ENCODE measurements at regions not wholly inside any gene's neighbourhood (a gene's known extent, or its start where the extent isn't known, plus 50 kb on each side); places are given as distances from the start of the nearest gene placed in this dataset.

DNA sequence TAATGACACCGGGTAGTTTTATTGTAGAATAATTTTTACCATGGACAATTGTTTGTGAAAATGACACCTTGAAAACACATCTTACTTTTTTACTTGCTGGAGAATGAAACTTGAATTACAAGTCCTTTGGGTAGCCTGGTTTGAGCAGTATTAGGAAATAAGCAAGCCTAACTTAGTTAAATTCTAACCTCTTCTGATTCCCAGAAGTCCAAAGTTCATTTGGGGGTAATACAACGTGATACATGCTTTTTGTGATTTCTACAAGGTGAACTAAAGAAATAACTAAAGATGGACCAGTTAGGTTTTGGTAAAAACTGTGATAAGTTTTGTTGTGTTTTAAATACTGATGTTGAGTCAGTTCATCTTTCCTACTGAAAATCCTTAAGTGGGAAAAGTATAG, 135.4 kb upstream of the DMRT1 start:
- H3K4me1 ChIP-seq (ENCODE audit: insufficient read depth, low read length) = peaks cover 19% of the 10 kb centered on the region
- no peak overlapping the region for H3K4me3 ChIP-seq (ENCODE audit: low read length)
- no peaks in the 10 kb centered on the region for H3K9me3 ChIP-seq (ENCODE audit: low read depth, low read length)
- peaks cover 13% of the 10 kb centered on the region for H3K27me3 ChIP-seq (ENCODE audit: insufficient read depth, low read length)

DNA sequence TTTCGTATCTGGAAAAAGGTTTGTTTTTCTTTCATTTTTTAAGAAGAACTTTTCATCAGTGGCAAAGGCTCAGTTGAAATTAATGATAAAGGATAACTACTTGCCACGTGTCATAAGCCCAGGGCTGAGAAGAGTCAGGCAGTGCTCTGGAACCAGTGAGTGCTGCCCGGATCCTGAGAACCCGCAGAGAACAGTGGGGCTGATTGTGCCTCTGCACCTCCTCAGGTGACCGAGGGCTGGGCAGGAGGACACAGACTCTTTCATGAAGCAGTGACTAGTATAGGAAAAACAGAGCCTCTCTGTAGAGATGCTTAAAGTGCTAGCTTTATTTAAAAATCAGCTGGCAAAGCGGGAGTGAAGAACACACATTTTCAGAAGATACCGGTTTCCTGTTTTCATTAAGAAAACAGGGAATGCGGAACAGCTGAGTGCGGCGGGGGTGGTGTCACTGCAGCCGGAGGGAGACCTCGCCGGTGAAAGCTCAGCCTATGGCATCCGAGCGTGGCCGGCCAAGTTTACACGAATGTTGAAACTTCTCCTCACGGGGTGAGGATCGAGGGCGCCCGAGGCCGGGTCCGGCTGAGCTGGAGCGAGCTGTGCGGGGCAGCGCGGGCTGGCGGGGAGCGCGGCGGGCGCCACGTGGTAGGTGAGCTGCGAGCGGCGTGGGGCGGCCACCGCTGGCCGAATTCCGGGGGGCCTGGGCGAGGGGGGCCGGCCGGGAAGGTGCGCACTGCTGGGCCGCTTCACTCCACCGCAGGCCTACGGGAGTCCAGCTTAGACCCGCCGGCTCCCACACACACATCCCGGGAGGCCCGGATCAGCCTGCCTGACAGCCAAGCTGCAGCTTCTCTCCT, 134.7 kb upstream of the DMRT1 start:
- H3K4me1 ChIP-seq (ENCODE audit: insufficient read depth, low read length) = peaks cover 19% of the 10 kb centered on the region
- H3K9me3 ChIP-seq (ENCODE audit: low read depth, low read length) = no peaks in the 10 kb centered on the region
- peaks cover 13% of the 10 kb centered on the region for H3K27me3 ChIP-seq (ENCODE audit: insufficient read depth, low read length)
- peak overlapping the region; percentile 25 for H3K4me3 ChIP-seq (ENCODE audit: low read length)

DNA sequence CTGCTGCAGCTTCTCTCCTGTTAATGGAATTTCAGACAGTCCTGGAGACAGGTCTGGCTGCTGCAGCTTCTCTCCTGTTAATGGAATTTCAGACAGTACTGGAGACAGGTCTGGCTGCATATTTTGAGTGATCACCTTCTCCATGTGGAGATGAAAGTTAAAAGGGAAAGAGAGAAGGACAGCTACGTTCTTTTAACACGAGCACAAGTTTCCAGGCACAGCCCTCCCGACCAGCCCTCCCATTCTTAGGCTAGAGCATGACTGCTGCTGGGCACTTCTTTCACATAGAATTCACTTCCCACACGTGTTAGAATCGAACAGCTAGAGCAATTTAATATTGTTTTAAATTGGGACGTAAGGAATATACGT, 133.3 kb upstream of the DMRT1 start:
- peaks cover 19% of the 10 kb centered on the region for H3K4me1 ChIP-seq (ENCODE audit: insufficient read depth, low read length)
- no peaks in the 10 kb centered on the region for H3K9me3 ChIP-seq (ENCODE audit: low read depth, low read length)
- peaks cover 13% of the 10 kb centered on the region for H3K27me3 ChIP-seq (ENCODE audit: insufficient read depth, low read length)
- no peak overlapping the region for H3K4me3 ChIP-seq (ENCODE audit: low read length)

DNA sequence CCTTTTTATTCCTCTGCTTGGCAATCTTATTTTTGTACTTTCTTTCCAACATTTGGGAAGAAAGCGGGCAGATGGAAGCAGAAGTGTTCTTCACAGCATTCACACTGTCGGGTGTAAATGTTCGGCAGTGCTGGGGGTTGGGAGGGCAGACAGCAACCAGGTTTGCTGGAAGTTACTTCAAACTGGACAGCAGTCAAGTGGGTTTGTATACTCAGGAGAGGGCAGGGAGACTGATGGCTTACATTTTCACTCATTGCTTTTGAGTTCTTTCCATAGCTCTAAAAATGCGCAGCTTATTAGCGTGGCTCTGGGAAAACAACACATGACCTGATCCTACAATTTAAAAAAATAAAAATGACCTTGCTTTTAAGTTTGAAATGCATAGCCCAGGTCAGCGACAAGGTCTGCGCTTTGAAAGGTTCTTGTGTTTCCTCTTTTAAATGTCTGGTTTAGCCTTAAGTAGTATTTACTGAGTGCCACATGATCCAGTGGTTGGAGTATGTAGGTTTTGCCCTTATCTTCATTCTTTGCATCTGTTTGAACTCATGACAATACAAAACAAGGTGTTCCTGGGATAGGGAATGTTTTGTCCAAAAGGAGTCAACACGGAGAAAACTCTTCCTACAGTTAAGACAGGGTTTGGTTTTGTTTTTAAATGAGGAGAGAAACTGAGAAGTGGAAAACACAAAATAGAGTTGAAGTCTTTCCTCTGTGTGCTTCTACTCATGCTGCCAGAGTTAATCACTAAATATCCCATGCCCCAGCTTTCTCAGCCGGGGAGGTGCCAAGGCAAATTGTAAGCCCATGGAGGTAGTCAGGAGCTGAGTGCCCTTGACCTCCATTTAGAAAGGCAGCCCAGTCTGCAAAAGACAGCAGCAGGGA, 132.7 kb upstream of the DMRT1 start:
- peaks cover 19% of the 10 kb centered on the region for H3K4me1 ChIP-seq (ENCODE audit: insufficient read depth, low read length)
- H3K4me3 ChIP-seq (ENCODE audit: low read length) = no peak overlapping the region
- H3K9me3 ChIP-seq (ENCODE audit: low read depth, low read length) = no peaks in the 10 kb centered on the region
- H3K27me3 ChIP-seq (ENCODE audit: insufficient read depth, low read length) = peaks cover 13% of the 10 kb centered on the region

DNA sequence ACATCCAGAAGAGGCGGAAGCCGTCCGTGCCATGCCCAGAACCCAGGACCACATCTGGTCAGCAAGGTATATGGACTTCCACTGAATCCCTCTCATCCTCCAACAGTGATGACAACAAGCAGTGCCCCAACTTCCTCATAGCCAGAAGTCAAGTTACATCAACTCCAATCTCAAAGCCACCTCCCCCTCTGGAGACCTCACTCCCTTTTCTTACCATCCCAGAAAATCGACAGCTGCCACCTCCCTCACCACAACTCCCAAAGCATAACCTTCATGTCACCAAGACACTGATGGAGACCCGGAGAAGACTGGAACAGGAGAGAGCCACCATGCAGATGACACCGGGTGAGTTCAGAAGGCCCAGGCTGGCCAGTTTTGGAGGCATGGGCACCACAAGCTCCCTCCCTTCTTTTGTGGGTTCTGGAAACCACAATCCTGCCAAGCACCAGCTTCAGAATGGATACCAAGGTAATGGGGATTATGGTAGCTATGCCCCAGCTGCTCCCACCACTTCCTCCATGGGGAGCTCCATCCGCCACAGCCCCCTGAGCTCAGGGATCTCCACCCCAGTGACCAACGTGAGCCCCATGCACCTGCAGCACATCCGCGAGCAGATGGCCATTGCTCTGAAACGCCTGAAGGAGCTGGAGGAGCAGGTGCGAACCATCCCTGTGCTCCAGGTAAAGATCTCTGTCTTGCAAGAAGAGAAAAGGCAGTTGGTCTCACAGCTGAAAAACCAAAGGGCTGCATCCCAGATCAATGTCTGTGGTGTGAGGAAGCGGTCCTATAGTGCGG, 130.3 kb upstream of the DMRT1 start:
- H3K27me3 ChIP-seq (ENCODE audit: insufficient read depth, low read length) = peaks cover 12% of the 10 kb centered on the region
- no peak overlapping the region for H3K4me3 ChIP-seq (ENCODE audit: low read length)
- no peaks in the 10 kb centered on the region for H3K9me3 ChIP-seq (ENCODE audit: low read depth, low read length)
- peaks cover 19% of the 10 kb centered on the region for H3K4me1 ChIP-seq (ENCODE audit: insufficient read depth, low read length)

DNA sequence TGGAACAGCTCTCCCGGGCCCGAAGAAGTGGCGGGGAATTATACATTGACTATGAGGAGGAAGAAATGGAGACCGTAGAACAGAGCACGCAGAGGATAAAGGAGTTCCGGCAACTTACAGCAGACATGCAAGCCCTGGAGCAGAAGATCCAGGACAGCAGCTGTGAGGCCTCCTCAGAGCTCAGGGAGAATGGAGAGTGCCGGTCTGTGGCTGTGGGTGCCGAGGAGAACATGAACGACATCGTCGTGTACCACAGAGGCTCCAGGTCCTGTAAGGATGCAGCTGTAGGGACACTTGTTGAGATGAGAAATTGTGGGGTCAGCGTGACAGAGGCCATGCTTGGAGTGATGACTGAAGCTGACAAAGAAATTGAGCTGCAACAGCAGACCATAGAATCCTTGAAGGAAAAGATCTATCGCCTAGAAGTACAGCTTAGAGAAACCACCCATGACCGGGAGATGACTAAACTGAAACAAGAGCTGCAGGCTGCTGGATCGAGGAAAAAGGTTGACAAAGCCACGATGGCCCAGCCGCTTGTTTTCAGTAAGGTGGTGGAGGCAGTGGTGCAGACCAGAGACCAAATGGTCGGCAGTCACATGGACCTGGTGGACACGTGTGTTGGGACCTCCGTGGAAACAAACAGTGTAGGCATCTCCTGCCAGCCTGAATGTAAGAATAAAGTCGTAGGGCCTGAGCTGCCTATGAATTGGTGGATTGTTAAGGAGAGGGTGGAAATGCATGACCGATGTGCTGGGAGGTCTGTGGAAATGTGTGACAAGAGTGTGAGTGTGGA, 129.5 kb upstream of the DMRT1 start:
- Histone ChIP-seq H3K4me3 (ENCODE audit: low read length) (no peak overlapping the region), H3K27me3 (ENCODE audit: insufficient read depth, low read length) (peaks cover 10% of the 10 kb centered on the region), H3K9me3 (ENCODE audit: low read depth, low read length) (no peaks in the 10 kb centered on the region), H3K4me1 (ENCODE audit: insufficient read depth, low read length) (peaks cover 15% of the 10 kb centered on the region)

DNA sequence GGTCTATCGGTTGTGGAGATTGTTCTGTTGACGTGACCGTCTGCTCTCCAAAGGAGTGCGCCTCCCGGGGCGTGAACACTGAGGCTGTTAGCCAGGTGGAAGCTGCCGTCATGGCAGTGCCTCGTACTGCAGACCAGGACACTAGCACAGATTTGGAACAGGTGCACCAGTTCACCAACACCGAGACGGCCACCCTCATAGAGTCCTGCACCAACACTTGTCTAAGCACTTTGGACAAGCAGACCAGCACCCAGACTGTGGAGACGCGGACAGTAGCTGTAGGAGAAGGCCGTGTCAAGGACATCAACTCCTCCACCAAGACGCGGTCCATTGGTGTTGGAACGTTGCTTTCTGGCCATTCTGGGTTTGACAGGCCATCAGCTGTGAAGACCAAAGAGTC, 128.9 kb upstream of the DMRT1 start:
- H3K9me3 ChIP-seq (ENCODE audit: low read depth, low read length) = no peaks in the 10 kb centered on the region
- H3K4me1 ChIP-seq (ENCODE audit: insufficient read depth, low read length) = peaks cover 11% of the 10 kb centered on the region
- H3K4me3 ChIP-seq (ENCODE audit: low read length) = no peak overlapping the region

DNA sequence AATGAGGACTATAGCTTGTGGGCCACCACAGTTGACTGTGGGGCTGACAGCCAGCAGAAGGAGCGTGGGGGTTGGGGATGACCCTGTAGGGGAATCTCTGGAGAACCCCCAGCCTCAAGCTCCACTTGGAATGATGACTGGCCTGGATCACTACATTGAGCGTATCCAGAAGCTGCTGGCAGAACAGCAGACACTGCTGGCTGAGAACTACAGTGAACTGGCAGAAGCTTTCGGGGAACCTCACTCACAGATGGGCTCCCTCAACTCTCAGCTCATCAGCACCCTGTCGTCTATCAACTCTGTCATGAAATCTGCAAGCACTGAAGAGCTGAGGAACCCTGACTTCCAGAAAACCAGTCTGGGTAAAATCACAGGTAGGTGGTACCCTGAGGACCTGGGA, 128.4 kb upstream of the DMRT1 start:
- H3K9me3 ChIP-seq (ENCODE audit: low read depth, low read length) = no peaks in the 10 kb centered on the region
- no peak overlapping the region for H3K4me3 ChIP-seq (ENCODE audit: low read length)
- peaks cover 10% of the 10 kb centered on the region for H3K27me3 ChIP-seq (ENCODE audit: insufficient read depth, low read length)
- H3K4me1 ChIP-seq (ENCODE audit: insufficient read depth, low read length) = peaks cover 10% of the 10 kb centered on the region

More for the DNA sequence above, 128.9 kb upstream of the DMRT1 start:
- H3K27me3 ChIP-seq (ENCODE audit: insufficient read depth, low read length) = peaks cover 10% of the 10 kb centered on the region

DNA sequence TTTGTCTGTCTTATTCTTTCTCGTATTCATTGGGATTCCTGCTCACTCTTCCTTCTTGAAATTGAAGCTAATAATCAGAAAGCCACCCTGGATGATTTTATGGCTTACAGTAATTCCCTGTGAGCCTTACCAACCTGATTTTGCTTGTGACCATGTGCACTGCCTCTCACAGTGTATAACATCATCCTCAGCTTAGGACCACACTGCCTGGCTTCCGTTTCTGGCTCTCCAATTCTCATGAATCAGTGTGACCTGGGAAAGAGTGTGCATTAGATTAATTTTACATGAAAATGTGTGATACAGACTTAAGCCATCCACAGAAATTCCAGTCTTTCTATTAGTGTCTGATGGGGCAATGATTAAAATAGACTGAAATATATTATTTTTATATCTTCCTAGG, 126.8 kb upstream of the DMRT1 start:
- Histone ChIP-seq H3K27me3 (ENCODE audit: insufficient read depth, low read length) (no peaks in the 10 kb centered on the region), H3K9me3 (ENCODE audit: low read depth, low read length) (no peaks in the 10 kb centered on the region), H3K4me1 (ENCODE audit: insufficient read depth, low read length) (no peaks in the 10 kb centered on the region), H3K4me3 (ENCODE audit: low read length) (no peak overlapping the region)

DNA sequence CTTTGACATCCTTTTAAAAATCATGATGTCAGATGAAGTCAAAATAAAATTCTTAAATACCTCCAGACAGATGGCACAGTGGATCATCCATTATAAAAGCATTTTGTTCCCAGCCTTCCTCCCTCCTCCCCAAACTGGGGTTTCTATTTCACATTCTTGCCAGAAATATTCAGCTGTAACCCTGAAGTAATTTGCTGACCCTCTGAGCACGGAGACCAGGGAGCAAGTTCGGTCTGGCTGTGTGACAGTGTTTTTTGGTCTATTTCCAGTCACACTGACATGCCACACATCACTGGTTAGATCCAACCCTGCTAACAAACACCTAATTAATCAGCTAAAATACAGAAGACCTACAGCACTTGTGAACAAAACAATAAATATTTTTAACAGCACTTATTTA, 126.2 kb upstream of the DMRT1 start:
- H3K27me3 ChIP-seq (ENCODE audit: insufficient read depth, low read length) = no peaks in the 10 kb centered on the region
- no peaks in the 10 kb centered on the region for H3K4me1 ChIP-seq (ENCODE audit: insufficient read depth, low read length)
- H3K4me3 ChIP-seq (ENCODE audit: low read length) = no peak overlapping the region
- no peaks in the 10 kb centered on the region for H3K9me3 ChIP-seq (ENCODE audit: low read depth, low read length)

DNA sequence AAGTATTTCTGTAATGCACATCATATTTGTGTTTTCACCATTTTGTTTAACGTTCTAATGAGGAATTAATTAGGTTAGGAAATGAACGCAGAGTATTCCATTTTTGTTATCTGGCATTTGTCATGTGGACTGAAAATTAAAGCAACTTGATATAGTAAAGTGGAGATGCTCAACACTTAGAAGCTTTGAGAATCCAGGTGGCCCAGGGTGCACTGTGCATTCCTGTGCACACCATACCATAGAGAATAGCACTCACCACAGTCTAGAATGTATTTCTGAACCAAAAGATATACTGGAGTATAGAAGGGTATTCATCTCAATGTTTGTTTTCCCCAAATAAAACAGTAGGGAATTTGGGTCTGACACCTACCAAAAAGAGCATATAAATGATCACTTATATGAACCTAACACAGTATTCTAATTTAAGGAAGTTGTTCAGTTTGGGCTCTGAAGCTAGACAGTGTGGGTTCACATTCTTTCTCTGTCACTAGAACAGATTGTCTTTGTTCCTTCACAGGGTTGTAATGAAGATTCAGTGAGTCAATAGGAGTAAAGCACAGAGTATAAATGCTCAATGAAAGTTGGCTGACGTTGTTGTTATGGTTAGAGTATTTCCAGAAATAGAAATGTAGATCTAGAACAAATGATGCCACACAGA, 125.6 kb upstream of the DMRT1 start:
- no peak overlapping the region for H3K4me3 ChIP-seq (ENCODE audit: low read length)
- H3K4me1 ChIP-seq (ENCODE audit: insufficient read depth, low read length) = no peaks in the 10 kb centered on the region
- H3K9me3 ChIP-seq (ENCODE audit: low read depth, low read length) = no peaks in the 10 kb centered on the region
- H3K27me3 ChIP-seq (ENCODE audit: insufficient read depth, low read length) = no peaks in the 10 kb centered on the region

DNA sequence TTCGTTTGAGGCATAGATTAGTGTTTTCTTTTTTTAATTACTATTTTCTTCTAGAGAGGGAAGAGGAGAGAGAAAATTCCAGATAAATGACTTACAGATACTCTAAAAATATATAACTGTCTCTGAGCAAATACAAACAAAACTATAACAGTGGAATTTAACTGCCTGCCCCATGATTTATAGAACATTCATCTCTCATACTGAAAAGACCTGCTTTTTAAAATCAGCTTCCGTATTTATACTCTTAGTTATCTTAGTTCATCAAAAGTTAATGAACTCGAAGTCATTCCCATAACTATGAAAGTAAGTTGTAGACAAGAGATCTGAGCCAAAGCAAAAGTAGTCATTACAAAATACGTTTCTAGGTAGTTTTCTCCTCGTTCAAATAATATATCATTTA, 123.8 kb upstream of the DMRT1 start:
- Histone ChIP-seq H3K4me1 (ENCODE audit: insufficient read depth, low read length) (no peaks in the 10 kb centered on the region), H3K9me3 (ENCODE audit: low read depth, low read length) (no peaks in the 10 kb centered on the region), H3K27me3 (ENCODE audit: insufficient read depth, low read length) (no peaks in the 10 kb centered on the region), H3K4me3 (ENCODE audit: low read length) (no peak overlapping the region)

DNA sequence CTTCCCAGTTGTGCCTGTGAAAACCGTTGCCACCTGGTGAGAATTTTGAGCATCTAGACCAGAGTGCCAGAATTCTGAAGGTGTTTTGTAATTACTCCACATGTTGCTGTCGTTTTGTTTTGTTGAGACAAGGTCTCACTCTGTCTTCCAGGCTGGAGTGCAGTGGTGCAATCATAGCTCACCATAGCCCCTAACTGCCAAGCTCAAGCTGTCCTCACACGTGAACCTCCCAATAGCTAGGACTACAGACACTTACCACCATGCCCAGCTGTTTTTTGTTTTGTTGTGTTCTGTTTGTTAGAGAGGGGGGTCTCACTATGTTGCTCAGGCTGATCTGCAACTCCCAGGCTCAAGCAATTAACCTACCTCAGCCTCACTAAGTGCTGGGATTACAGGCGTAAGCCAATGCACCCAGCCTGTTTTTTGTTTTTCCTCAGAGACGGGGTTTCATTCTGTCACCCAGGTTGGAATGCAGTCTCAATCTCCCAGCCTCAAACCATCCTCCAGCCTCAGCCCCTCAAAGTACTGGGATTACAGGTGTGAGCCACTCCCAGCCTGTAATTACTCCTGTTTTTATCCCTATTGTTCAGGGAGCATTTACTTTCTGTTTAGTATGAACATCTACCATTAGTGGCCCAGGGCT, 121.1 kb upstream of the DMRT1 start:
- Histone ChIP-seq H3K9me3 (ENCODE audit: low read depth, low read length) (no peaks in the 10 kb centered on the region), H3K27me3 (ENCODE audit: insufficient read depth, low read length) (no peaks in the 10 kb centered on the region), H3K4me3 (ENCODE audit: low read length) (no peak overlapping the region), H3K4me1 (ENCODE audit: insufficient read depth, low read length) (no peaks in the 10 kb centered on the region)

Data from mononuclear cell (primary cell).